Smooth muscle cell (in vitro differentiated cells): ENCODE measurements at regions not wholly inside any gene's neighbourhood (a gene's known extent, or its start where the extent isn't known, plus 50 kb on each side); places are given as distances from the start of the nearest gene placed in this dataset.

Source experiments
- DNase-seq: peaks from one replicate; lab custom pipeline; 2025; ENCODE audit not compliant: unreplicated experiment; lab: John Stamatoyannopoulos, UW
- H2AFZ ChIP-seq: fragments of 200-600 bp; sonication (generic); 2 replicates; pipeline ENCODE4 v1.6.0; 2016; ENCODE audit warnings: antibody characterized with exemption, low read depth, mild to moderate bottlenecking
- H3F3A ChIP-seq: fragments of 200-600 bp; sonication (generic); 2 replicates; pipeline ENCODE4 v1.6.0; 2017; ENCODE audit warnings: antibody characterized with exemption, low read depth
- H3K27ac ChIP-seq: fragments of 200-600 bp; sonication (generic); 2 replicates; pipeline ENCODE4 v1.5.1; 2016; ENCODE audit warnings: low read depth, mild to moderate bottlenecking
- H3K27me3 ChIP-seq: fragments of 200-600 bp; sonication (generic); 2 replicates; pipeline ENCODE4 v1.6.1; 2016; ENCODE audit warnings: low read depth, mild to moderate bottlenecking
- H3K36me3 ChIP-seq: fragments of 200-600 bp; sonication (generic); 2 replicates; pipeline ENCODE4 v1.5.1; 2016; ENCODE audit warnings: low read depth
- H3K4me1 ChIP-seq: fragments of 200-600 bp; sonication (generic); 2 replicates; pipeline ENCODE4 v1.5.1; 2016; ENCODE audit warnings: low read depth
- H3K4me2 ChIP-seq: fragments of 200-600 bp; sonication (generic); 2 replicates; pipeline ENCODE4 v1.6.0; 2016; ENCODE audit warnings: mild to moderate bottlenecking
- H3K4me3 ChIP-seq: fragments of 200-600 bp; sonication (generic); 2 replicates; pipeline ENCODE4 v1.5.1; 2016; ENCODE audit warnings: mild to moderate bottlenecking
- H3K79me2 ChIP-seq: fragments of 200-600 bp; sonication (generic); 2 replicates; pipeline ENCODE4 v1.6.0; 2016; ENCODE audit warnings: low read depth, mild to moderate bottlenecking
- H3K9ac ChIP-seq: fragments of 200-600 bp; sonication (generic); 2 replicates; pipeline ENCODE4 v1.6.0; 2016; ENCODE audit warnings: low read depth
- H3K9me3 ChIP-seq: fragments of 200-600 bp; sonication (generic); replicated peaks from 2 replicates; pipeline ENCODE4 v1.5.1; 2016; ENCODE audit warnings: low read depth
- H4K20me1 ChIP-seq: fragments of 200-600 bp; sonication (generic); 2 replicates; pipeline ENCODE4 v1.6.0; 2016; ENCODE audit warnings: low read depth
- CTCF ChIP-seq: fragments of 200-600 bp; sonication (generic); IDR thresholded peaks from 2 replicates; pipeline ENCODE4 v1.5.1; 2017; ENCODE audit warnings: borderline replicate concordance, mild to moderate bottlenecking, antibody characterized with exemption; ENCODE audit not compliant: insufficient read depth, poor library complexity, severe bottlenecking
- WGBS: methylation state at CpG from one replicate; pipeline ENCODE4 v1.1.7; 2016; ENCODE audit warnings: low lambda C conversion rate; 5-methylcytosine and 5-hydroxymethylcytosine counted together

- H3K79me2 ChIP-seq = no peaks in the 10 kb centered on the region
- no peak overlapping the region for H3K4me2 ChIP-seq
- WGBS = 87% methylated on average over 5 of the region's 5 CpGs
- H3K9ac ChIP-seq = no peak overlapping the region
- no peaks in the 10 kb centered on the region for H3K4me1 ChIP-seq
- no peak overlapping the region for H3K27ac ChIP-seq
- no peak for DNase-seq
- no peaks in the 10 kb centered on the region for H3K27me3 ChIP-seq
- no peaks in the 10 kb centered on the region for H3F3A ChIP-seq
- H3K36me3 ChIP-seq = no peaks in the 10 kb centered on the region
- H3K4me3 ChIP-seq = no peak overlapping the region
- no peaks in the 10 kb centered on the region for H3K9me3 ChIP-seq
- H4K20me1 ChIP-seq = no peaks in the 10 kb centered on the region
- no peak for TF ChIP-seq CTCF
- no peak overlapping the region for H2AFZ ChIP-seq
These were observed 1293.2 kb upstream of the FAM98A start for GRCh38 chr2:34892256-34892655.

GRCh38 chr2:34875091-34875745, 1276.1 kb upstream of the FAM98A start:
- H2AFZ ChIP-seq = no peak overlapping the region
- no peaks in the 10 kb centered on the region for H4K20me1 ChIP-seq
- H3K79me2 ChIP-seq = no peaks in the 10 kb centered on the region
- no peaks in the 10 kb centered on the region for H3K9me3 ChIP-seq
- H3F3A ChIP-seq = no peaks in the 10 kb centered on the region
- H3K36me3 ChIP-seq = no peaks in the 10 kb centered on the region
- no peaks in the 10 kb centered on the region for H3K4me1 ChIP-seq
- no peak overlapping the region for H3K9ac ChIP-seq
- H3K27me3 ChIP-seq = no peaks in the 10 kb centered on the region
- no peak overlapping the region for H3K27ac ChIP-seq
- DNase-seq = no peak
- TF ChIP-seq CTCF = no peak
- 83% methylated on average over 4 of the region's 4 CpGs for WGBS
- no peak overlapping the region for H3K4me2 ChIP-seq
- no peak overlapping the region for H3K4me3 ChIP-seq

- 69% methylated on average over 5 of the region's 5 CpGs for WGBS
- DNase-seq = no peak
- H3K36me3 ChIP-seq = no peaks in the 10 kb centered on the region
- no peak overlapping the region for H3K27ac ChIP-seq
- TF ChIP-seq CTCF = no peak
- no peaks in the 10 kb centered on the region for H3K79me2 ChIP-seq
- H3K4me3 ChIP-seq = no peak overlapping the region
- no peaks in the 10 kb centered on the region for H4K20me1 ChIP-seq
- no peak overlapping the region for H2AFZ ChIP-seq
- H3K9ac ChIP-seq = no peak overlapping the region
- H3F3A ChIP-seq = no peaks in the 10 kb centered on the region
- H3K4me2 ChIP-seq = no peak overlapping the region
- H3K4me1 ChIP-seq = no peaks in the 10 kb centered on the region
- H3K9me3 ChIP-seq = no peaks in the 10 kb centered on the region
- no peaks in the 10 kb centered on the region for H3K27me3 ChIP-seq
These were observed 1254.5 kb upstream of the FAM98A start for GRCh38 chr2:34853646-34854045.

- Histone ChIP-seq H3K4me2 (no peak overlapping the region), H3K36me3 (no peaks in the 10 kb centered on the region), H3K4me1 (no peaks in the 10 kb centered on the region), H3K9ac (no peak overlapping the region), H3K79me2 (no peaks in the 10 kb centered on the region), H4K20me1 (no peaks in the 10 kb centered on the region), H3K27me3 (no peaks in the 10 kb centered on the region), H3K9me3 (no peaks in the 10 kb centered on the region), H3K4me3 (no peak overlapping the region), H3F3A (no peaks in the 10 kb centered on the region), H2AFZ (no peak overlapping the region), H3K27ac (no peak overlapping the region)
- DNase-seq = no peak
- WGBS = 77% methylated on average over 2 of the region's 2 CpGs
- TF ChIP-seq CTCF = no peak
These were observed 1252.7 kb upstream of the FAM98A start for GRCh38 chr2:34851804-34852203.
